PFSK-1 (cell line): ENCODE measurements at regions not wholly inside any gene's neighbourhood (a gene's known extent, or its start where the extent isn't known, plus 50 kb on each side); places are given as distances from the start of the nearest gene placed in this dataset.

ENCODE experiments used
- FOXP2 ChIP-seq: optimal IDR thresholded peaks from 2 replicates; pipeline ENCODE3; 2011; ENCODE audit warnings: borderline replicate concordance, control low read depth, inconsistent platforms; ENCODE audit not compliant: insufficient read depth; ENCODE audit errors: extremely low read length, extremely low read depth
- POLR2AphosphoS5 ChIP-seq: IDR thresholded peaks from 2 replicates; pipeline ENCODE4 v1.6.1; 2012; ENCODE audit warnings: low read depth, mild to moderate bottlenecking, control low read depth, low read length, moderate library complexity
- SIN3A ChIP-seq: IDR thresholded peaks from 2 replicates; pipeline ENCODE4 v1.6.1; 2012; ENCODE audit warnings: mild to moderate bottlenecking, low read length, moderate library complexity, borderline replicate concordance; ENCODE audit not compliant: insufficient read depth
- TAF1 ChIP-seq: IDR thresholded peaks from 2 replicates; pipeline ENCODE4 v1.6.1; 2012; ENCODE audit warnings: low read length, control low read depth, borderline replicate concordance; ENCODE audit not compliant: insufficient read depth
- TF ChIP-seq, protein P1 (sequence below), 2 experiments: IDR thresholded peaks; 2 replicates each; pipeline versions ENCODE4 v1.6.1 to v1.8.0; 2011 to 2012; ENCODE audit warnings: low read depth in 2 of 2, low read length in 2 of 2, control low read depth in 1 of 2, inconsistent platforms in 1 of 2, mild to moderate bottlenecking in 1 of 2, moderate library complexity in 1 of 2; ENCODE audit not compliant: insufficient read depth in 1 of 2

DNA sequence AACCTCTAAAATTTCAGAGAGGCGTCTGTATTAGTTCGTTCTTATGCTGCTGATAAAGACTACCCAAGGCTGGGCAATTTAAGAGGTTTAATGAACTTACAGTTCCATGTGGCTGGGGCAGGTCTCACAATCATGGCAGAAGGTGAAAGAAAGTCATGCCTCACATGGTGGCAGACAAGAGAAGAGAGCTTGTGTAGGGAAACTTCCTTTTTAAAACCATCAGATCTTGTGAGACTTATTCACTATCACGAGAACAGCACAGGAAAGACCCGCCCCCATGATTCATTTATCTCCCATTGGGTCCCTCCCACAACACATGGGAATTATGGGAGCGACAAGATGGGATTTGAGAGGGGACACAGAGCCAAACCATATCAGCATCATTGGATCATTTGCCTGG lies 183.2 kb upstream of the SIX2 start:
- TF ChIP-seq POLR2AphosphoS5 (no peak), SIN3A (no peak), TAF1 (no peak), FOXP2 (no peak)
- TF ChIP-seq, protein P1, sequence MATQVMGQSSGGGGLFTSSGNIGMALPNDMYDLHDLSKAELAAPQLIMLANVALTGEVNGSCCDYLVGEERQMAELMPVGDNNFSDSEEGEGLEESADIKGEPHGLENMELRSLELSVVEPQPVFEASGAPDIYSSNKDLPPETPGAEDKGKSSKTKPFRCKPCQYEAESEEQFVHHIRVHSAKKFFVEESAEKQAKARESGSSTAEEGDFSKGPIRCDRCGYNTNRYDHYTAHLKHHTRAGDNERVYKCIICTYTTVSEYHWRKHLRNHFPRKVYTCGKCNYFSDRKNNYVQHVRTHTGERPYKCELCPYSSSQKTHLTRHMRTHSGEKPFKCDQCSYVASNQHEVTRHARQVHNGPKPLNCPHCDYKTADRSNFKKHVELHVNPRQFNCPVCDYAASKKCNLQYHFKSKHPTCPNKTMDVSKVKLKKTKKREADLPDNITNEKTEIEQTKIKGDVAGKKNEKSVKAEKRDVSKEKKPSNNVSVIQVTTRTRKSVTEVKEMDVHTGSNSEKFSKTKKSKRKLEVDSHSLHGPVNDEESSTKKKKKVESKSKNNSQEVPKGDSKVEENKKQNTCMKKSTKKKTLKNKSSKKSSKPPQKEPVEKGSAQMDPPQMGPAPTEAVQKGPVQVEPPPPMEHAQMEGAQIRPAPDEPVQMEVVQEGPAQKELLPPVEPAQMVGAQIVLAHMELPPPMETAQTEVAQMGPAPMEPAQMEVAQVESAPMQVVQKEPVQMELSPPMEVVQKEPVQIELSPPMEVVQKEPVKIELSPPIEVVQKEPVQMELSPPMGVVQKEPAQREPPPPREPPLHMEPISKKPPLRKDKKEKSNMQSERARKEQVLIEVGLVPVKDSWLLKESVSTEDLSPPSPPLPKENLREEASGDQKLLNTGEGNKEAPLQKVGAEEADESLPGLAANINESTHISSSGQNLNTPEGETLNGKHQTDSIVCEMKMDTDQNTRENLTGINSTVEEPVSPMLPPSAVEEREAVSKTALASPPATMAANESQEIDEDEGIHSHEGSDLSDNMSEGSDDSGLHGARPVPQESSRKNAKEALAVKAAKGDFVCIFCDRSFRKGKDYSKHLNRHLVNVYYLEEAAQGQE (IDR thresholded peaks at IDR 0.05; ENCODE audit: insufficient read depth in 1 of 2, low read depth in 2 of 2, low read length in 2 of 2): no peak
